Fibroblast of gingiva (primary cell): ENCODE measurements at regions not wholly inside any gene's neighbourhood (a gene's known extent, or its start where the extent isn't known, plus 50 kb on each side); places are given as distances from the start of the nearest gene placed in this dataset.
"Not testable (repeated sequence)": the region's sequence is repeated elsewhere in the genome, so short reads cannot be mapped to it uniquely, and the experiment has no call there.

ENCODE experiments used
- DNase-seq: peaks from one replicate; pipeline ENCODE4 v3.0.0-alpha.2; 2011; ENCODE audit warnings: low read depth

DNA sequence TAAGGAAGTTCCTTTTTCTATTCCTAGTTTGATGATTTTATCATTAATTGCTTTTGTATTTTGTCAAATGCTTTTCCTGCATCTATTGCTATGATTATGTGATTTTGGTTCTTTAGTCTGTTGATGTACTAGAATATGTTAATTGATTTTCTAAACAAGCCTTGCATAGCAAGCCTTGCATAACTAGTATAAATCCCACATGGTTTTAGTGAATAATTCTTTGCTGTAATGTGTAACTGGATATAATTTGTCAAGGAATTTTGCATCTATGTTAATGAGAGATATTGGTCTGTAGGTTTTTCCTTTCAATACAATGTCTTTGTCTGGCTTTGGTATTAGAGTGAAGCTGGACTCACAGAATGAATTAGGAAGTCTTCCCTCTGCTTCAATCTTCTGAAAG is 460.2 kb downstream of the LTN1 start:
- DNase-seq: no peak

DNA sequence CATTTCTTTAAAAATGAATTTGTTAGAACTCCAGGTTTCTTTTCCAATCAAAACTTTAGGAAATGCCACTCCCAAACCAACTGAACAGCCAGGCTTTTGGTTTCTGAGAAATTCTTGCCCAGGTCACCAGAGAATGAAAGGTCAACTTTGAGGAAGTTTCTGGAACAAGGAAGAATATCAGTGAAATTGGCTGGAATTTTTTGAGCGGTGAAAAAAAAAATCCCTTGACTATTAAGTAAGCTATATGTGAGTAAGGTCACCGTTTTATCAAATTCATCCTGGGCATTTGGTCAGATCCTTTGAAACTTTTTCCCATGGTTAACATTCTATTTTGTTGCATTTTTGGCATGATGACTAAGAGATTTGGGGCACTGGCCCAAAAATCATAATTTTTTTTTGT is 469.3 kb downstream of the LTN1 start:
- no peak for DNase-seq

DNA sequence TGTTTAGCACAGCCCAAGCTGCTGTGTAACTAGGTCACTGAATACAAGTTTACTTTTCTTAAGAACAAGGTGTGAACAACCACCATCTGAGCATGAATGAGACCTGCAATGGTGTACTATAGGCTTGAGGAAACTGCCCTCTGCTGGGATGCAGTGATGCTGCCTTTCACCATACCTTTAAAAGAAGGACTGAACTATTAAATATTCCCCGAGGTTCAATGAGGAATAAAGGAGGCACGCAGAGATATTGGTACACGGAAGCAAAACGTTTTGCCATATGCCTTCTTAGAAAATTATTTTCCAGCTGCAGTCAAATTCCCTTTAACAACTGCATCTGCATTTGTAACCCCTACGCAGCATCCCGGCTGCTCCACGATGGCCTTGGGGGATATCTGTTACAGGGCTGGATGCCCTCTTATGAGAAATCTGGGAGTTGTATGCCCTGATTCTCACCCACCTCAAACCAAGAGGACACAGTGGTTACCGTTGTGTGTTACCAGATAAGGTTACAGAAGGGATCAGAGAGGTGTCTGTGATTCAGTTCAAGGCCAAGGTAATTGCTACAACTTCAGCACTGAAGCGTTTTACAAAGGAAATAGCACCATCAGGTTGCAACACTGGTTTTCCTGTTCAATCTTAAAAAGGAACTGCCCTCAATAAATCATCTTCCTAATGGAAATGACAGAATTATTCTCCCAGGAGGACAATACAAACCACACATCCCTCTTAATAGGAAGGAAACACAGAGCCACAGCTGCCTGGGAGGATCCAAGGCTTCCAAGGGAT is 470.5 kb downstream of the LTN1 start:
- DNase-seq: peak; percentile 61

DNA sequence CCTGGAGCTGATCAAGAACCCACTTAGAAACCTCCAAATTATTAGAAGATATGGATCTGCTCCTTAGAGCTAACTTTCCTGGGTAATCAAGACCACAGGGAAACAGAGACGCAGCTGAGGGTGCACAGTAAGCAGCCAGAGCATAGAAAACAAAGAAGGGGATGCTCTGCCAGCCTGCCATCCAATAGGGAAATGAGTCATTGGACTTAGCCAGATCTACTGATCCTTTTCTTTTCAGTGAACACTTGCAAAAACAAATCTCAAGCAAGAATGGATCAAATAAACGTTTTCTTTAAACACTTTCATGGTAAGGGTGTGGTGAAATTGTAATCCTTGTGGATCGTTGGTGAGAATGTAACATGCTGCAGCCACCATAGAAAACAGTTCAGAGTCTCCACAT is 474.0 kb downstream of the LTN1 start:
- no peak for DNase-seq

DNA sequence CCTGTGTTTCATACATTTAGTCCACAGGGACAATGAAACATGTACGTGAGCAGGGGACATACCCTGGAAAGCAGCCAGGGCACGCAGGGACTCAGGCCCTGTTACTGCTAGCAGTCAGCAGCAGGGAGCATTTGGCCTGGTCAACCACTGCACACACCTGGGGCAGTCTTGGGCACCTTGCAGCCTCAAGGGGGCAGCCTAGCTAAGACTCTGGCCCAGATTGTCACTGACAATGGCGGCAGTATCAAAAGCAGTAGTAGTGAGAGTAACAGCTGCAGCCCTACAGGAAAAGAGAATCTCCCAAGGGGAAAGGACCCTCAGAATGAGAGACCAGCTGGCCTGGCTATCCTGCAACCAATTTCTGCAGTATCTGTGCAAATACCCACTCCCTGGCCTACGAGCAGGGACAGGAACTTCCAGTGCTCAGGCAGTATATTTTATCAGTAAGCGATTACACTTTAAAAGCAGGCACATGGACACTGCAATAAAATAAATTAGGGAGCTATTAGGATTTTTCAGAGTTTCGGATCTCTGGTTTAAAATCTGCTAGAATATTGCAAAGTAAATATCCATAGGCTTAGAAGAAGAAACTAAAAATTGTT is 475.6 kb downstream of the LTN1 start:
- no peak for DNase-seq

DNA sequence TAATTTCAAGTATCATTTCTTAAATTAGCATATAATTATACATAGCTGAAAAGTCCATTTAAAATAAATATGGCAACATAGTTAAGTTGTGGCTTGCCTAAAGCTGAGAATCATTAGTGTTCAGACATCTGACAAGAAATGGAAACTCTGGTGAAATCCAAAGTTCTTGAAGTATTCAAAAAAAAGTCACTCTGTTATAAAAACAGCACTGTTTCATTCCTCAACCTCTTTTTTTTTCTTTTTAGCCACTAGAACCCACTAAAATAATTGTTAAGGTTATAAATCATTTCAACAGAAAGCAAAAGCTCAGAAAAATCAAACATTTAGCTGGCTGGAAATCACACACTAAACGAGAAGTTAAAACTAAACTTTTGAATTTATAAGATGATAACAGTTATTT is 476.7 kb downstream of the LTN1 start:
- peak; percentile 37 for DNase-seq

DNA sequence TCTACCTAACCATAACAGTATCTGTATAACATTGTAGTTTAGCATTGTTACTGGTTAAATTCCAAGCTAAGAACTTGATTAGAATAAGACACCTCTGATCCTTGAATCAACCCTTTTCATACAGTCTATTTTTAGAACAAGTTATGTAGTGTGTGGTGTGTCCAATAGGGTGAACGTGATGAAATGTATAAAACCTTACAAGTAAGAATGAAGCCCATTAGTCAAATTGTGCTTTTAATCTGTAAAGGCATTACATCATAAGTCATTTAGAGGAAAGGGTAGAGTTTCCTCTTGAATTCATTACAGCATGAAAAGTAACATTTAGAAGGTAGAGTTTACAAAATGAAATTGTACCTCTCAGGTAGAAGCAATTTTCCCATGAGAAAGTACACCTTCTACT is 479.2 kb downstream of the LTN1 start:
- DNase-seq: no peak

DNA sequence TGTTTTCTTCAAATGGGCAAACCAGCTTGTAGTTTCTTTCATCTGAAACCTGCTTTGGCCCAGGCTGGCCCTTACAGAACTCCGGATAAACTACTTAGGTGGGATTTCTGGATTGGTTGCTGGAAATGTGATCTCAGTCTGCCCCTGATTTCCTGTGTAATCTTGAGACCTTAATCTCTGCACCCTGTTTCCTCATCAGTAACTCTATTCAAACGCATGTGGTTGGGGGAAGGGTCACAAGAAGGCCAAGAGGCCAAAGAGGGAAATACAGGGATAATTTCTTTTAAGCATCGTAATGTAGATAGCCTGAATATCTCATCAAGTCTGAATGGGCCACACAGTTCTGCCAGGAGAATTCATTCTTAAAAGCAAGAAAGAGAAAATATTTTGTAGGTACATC is 483.6 kb downstream of the LTN1 start:
- no peak for DNase-seq

DNA sequence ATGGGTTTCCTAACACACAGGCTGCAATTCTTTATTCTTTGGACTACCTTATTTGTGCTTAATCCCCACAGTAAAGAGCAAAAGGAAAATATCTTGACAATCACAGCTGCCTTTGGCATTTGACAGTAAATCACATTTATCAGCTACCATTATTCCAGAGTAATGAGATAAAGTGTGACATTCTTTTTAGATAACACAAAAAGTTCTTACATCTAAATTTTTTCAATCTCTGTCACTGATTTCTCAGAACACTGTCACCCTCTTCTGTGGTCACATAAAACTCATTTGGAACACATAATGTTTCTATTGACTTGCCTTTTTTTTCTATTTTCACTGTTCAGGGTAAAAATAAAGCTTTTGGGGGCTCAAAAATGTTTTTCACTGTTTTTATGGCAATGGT is 484.6 kb downstream of the LTN1 start:
- DNase-seq: no peak

DNA sequence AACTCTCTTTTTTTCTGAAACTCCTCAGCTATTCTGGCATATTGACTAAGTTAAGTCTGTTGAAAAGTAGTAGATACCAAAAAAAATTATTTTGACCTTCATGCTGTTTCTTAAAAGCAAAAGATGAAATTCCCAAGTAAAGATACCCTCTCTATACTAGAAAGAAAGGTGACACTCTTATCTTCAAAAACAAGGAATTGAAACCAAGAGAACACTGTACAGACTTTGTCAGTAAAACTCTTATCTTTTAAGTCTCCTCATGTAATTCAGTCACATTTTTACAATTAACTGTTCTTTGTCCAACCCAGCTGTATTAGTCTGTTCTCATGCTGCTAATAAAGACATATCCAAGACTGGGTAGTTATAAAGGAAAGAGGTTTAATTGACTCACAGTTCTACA is 496.2 kb downstream of the LTN1 start:
- DNase-seq: no peak

DNA sequence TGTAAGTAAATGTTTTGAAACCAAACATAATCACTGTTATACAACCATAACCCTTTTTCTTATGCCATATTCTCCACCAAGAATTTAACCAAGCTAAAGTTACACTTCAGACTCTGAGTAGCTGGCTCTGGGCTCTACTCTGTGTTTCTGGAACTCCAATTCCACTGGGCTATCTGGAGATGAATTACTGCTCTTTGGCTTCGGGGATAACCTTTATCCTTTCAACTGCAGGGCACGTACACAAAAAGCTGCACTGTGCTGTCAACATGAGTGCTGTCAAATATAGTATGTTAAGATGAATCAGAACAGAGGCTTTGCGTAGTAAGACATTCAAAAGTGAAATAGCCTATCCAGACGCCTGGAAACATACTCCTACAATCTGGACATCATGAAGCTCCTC is 500.6 kb downstream of the LTN1 start:
- no peak for DNase-seq

DNA sequence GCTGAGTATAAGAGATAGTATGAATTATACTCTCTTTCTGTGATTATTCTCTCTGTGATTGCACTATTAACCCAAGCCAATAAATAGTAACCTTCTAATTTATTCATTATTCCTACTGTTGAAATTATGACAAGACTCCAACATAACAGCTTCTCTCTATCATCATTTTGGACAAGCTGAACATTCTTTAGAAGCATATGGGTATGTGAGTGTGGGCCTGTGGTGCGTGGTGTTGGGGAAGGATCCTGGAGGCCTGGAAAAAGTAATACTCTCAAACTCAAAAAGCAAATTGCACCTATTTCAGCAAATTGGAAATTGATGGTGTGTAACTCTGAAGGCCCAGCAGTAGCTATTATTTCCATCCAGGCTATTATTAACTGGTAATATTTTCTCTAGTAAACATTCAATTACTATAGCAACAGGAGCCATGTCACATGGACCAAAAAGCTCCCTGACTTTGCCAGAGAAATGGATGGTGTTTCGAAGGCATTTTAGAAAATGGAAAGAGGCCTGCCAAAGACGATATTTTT is 502.8 kb downstream of the LTN1 start:
- DNase-seq: no peak

DNA sequence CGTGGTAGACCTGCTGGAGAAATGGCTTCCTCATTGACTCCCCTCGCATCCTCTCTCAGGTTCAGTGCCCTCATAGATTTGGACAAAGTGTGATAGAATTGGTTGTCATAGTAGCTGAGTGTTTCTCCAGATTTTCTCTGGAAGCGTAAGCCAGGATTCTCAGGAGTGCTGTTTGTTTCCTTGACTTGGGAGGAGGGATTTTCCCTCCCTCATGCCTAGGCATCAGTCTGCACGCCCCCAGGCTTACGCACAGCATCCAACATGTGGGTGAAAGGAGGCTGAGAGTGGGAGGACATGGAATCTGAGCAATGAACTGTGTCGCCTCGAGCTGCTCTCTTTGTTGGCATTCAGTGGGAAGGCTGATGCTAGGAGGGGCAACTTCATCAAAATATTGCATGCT is 503.5 kb downstream of the LTN1 start:
- no peak for DNase-seq

DNA sequence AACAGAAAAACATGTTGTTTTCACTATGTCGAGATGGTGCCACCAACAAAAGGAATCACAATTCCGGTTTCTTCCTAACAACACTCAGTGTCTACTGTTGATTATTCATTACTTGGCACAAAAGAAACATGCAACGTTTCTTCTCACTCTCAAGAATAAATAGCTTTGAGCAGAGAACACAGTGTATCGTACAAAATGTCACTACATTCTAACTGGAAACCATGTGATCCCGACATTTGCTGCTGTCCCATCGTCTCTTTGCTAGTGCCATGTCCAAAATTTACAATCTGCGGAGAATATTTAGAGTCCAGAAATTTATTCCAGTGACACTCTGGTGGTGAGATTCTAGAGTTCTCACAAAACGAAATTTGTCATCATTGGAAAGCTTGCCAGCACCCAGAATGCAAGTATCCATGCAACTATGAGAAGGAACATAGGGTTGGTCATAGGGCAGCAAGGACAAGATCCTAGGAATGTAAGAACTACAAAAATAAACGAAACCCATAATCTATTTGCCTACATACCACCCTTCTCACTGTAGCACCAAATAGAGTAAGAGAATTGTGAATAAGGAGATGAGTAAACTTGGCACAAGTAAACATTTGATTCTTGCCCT is 505.1 kb downstream of the LTN1 start:
- peak; percentile 12 for DNase-seq

DNA sequence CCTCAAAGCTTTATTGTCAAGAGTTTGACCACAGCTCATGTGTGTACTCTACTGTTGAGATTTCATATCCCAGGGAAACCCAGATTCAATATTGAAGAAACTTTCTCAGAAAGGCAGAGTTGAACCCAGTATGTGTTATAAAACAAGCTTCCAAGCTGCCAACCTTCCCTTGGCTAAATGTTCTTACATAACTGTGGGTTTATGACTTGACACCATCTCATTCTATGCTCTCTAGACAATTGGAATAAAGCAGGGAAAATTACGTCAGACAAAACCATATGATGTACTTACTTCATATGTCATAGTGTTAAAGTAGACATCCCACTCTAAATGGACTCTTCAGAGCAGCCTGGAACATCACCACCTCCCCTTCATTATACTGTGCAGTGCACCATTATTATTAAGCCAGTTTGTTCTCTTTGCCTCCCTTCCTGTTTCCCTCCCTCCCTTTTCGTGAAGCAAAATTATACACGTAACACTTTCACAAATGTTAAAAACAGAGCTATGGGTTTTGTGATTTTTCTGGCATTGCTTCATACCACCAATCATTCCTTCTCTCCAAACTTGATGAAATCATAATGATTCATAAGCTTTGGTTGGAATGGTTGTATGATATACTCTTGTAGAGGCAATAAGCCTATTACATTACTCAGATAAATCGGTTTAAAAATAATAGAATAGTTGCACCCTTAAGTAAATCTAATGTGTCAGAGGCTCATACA is 507.2 kb downstream of the LTN1 start:
- DNase-seq: peak; percentile 73

DNA sequence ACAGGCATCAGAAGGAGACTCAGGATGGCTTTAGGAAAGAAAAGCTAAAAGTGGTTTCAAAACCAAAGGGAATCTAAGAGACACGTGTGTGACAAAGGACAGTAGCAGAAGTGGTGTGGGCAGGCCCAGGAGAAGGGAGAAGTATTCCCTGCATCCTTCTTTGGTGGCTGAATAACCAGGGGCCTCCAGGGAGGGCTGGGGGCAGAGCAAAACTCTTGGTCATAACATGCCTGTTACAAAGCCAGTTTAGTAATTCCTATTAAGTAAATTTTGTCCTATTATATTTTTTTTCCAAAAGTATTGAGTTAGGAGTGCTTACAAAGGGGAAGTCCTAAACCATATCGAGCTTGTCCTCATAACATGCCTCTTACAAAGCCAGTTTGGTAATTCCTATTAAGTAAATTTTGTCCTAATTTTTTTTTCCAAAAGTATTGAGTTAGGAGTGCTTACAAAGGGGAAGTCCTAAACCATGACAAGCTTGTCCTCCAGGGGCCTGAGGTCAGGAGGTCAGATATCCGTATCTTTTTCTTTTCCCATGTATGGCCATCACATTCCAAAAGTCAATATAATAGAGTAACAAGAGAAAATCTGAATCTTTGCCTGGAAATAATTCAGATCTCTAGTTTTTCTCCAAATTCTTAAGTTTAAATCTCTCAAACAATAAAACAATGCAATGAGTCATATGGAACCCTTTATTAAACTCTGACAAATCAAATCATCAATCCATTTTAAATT is 509.2 kb downstream of the LTN1 start:
- no peak for DNase-seq

DNA sequence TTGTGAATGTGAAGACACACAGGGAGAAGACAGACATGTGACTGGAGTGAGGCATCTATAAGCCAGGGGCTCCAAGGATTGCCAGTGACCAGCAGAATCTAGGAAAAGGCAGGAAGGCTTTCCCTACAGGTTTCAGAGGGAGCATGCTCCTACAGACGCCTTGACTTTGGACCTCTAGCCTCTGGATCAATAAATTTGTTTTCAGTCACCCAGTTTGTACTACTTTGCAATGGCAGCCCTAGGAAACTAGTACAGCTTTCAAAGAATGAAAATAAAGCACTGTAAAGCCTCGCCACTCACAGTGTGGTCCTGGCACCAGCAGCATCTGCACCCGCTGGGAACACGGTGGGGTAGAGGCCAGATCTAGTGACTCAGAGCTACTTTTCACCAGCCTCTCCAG is 510.0 kb downstream of the LTN1 start:
- no peak for DNase-seq

DNA sequence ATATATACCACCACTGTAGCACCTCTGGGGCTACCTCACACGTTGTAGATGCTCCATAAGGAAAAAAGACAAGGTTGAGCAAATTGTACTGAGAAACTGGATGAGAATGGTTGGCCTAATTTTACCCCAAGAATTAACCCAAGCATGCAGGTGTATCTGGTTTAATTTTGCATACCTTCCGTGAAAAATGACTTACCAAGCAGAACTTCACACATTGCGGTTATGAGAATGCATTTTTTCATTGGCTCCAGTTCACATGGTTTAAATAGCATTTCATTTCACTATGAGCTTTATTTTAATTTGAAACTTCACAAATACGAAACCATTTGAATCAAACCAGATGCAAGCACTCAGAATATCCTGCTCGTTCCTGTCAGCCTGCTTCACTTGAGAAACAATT is 512.2 kb downstream of the LTN1 start:
- peak; percentile 23 for DNase-seq

DNA sequence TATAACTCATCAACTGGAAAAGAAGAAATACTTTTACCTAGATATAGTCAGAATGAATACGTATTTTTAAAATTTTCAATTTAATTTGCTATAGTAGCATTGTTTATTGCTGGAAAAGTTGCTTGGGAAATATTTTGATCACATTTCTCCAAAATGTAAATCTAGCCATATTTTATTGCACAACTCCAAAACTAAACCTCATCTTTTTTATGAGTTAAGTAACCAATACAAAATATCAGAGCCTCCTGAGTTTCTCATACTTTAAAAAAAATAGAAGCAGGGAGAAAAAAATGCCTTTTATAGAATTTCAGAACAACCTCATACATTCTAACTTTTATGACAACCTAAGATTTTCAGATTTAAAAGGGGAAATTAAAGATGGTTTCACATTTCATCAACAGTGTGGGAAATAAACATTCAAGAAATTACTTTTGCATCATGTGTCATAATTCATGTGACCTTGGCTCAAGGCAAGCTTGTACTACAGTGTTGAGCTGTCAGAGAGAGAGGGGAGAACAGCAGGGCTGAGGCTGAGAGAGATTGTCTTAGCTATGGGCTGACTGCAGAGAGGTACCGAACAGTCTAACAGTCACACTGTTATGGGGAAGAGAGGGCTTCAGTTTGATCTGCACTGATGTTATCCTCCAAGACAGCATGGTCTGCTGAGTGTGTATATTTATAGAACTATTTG is 519.0 kb downstream of the LTN1 start:
- peak; percentile 56 for DNase-seq

DNA sequence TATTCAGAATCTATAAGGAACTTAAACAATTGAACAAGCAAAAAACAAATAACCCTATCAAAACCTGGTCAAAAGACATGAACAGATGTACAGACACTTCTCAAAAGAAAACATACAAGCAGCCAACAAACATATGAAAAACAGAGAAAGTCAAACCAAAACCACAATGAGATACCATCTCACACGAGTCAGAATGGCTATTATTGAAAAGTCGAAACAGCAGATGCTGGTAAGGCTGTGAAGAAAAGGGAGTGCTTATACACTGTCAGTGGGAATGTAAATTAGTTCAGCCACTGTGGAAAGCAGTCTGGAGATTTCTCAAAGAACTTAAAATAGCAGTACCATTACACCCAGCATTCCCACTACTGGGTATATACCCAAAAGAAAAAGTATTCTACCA is 520.1 kb downstream of the LTN1 start:
- DNase-seq: not testable (repeated sequence)

DNA sequence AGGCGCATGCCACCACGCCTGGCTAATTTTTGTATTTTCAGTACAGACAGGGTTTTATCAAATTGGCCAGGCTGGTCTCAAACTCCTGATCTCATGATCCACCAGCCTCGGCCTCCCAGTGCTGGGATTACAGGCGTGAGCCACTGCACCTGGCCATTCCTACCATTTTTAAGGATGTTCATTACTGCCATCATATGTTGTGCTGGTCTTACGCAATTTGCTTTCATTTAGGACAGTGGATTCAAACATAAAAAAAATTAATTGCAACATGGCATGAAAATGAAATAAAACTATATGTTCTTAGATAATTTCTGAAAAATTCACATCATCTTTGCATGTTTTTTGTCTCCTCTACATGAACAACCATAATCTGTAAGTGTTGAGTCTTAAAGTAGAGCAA is 527.7 kb downstream of the LTN1 start:
- DNase-seq: no peak
